ENCODE measurements at regions not wholly inside any gene's neighbourhood (a gene's known extent, or its start where the extent isn't known, plus 50 kb on each side); places are given as distances from the start of the nearest gene placed in this dataset.
"Not testable (repeated sequence)": the region's sequence is repeated elsewhere in the genome, so short reads cannot be mapped to it uniquely, and the experiment has no call there.

- H3K4me1 ChIP-seq (ENCODE audit: control insufficient read depth in 1 of 2, insufficient read depth in 2 of 2, low read depth in 1 of 2, low read length in 1 of 2); POLR2A ChIA-PET; H3F3A ChIP-seq (replicated peaks; ENCODE audit: insufficient read depth); H2AFZ ChIP-seq (ENCODE audit: low read depth); H3K9me3 ChIP-seq; H3K9ac ChIP-seq; H3K4me3 ChIP-seq (ENCODE audit: low read depth in 2 of 2, low read length in 1 of 2); H3K4me2 ChIP-seq; H3K79me2 ChIP-seq (ENCODE audit: insufficient read depth); H4K20me1 ChIP-seq (ENCODE audit: insufficient read depth); H3K27ac ChIP-seq (ENCODE audit: low read depth in 2 of 2, low read length in 1 of 2); DNase-seq; H3K27me3 ChIP-seq (ENCODE audit: insufficient read depth); H3K9me2 ChIP-seq; CTCF ChIA-PET; H3K36me3 ChIP-seq (replicated peaks in 1 of 2; ENCODE audit: control insufficient read depth in 1 of 2, insufficient read depth in 2 of 2, low read length in 1 of 2): not testable (repeated sequence)
- 7% methylated on average over 6 of the region's 6 CpGs for WGBS (ENCODE audit: low lambda C conversion rate)
These were observed 81.1 kb downstream of the ATP23 start for GRCh38 chr12:58022379-58023020.

- H3K9me3 ChIP-seq, result no peaks in the 10 kb centered on the region
- H3K36me3 ChIP-seq (replicated peaks in 1 of 2; ENCODE audit: control insufficient read depth in 1 of 2, insufficient read depth in 2 of 2, low read length in 1 of 2), result no peaks in the 10 kb centered on the region
- H4K20me1 ChIP-seq (ENCODE audit: insufficient read depth), result no peaks in the 10 kb centered on the region
- CTCF ChIA-PET, result no interaction called here
- no peak overlapping the region for H3K9ac ChIP-seq
- no peak overlapping the region for H3K4me3 ChIP-seq (ENCODE audit: low read depth in 2 of 2, low read length in 1 of 2)
- TF ChIP-seq GABPA (IDR thresholded peaks at IDR 0.05; ENCODE audit: low read depth) (no peak), RAD21 (IDR thresholded peaks at IDR 0.05; ENCODE audit: low read length) (no peak), MXI1 (IDR thresholded peaks at IDR 0.05; ENCODE audit: low read depth, low read length) (no peak), SIN3A (IDR thresholded peaks at IDR 0.05; ENCODE audit: borderline replicate concordance, low read depth, low read length) (no peak), SMC3 (IDR thresholded peaks at IDR 0.05; ENCODE audit: low read depth, low read length) (no peak), TAF1 (IDR thresholded peaks at IDR 0.05; ENCODE audit: borderline replicate concordance, low read depth, low read length) (no peak)
- H3F3A ChIP-seq (replicated peaks; ENCODE audit: insufficient read depth), result no peaks in the 10 kb centered on the region
- H3K79me2 ChIP-seq (ENCODE audit: insufficient read depth), result no peaks in the 10 kb centered on the region
- H3K9me2 ChIP-seq, result no peaks in the 10 kb centered on the region
- no peak for DNase-seq
- no peak overlapping the region for H2AFZ ChIP-seq (ENCODE audit: low read depth)
- no peak overlapping the region for H3K27ac ChIP-seq (ENCODE audit: low read depth in 2 of 2, low read length in 1 of 2)
- H3K4me2 ChIP-seq, result no peak overlapping the region
- POLR2A ChIA-PET, result no interaction called here
- no peaks in the 10 kb centered on the region for H3K27me3 ChIP-seq (ENCODE audit: insufficient read depth)
- H3K4me1 ChIP-seq (ENCODE audit: control insufficient read depth in 1 of 2, insufficient read depth in 2 of 2, low read depth in 1 of 2, low read length in 1 of 2), result no peaks in the 10 kb centered on the region
These were observed 84.1 kb downstream of the ATP23 start for GRCh38 chr12:58025431-58025830.

GRCh38 chr12:58026426-58026825 is 85.1 kb downstream of the ATP23 start:
- Histone ChIP-seq H3K4me1 (ENCODE audit: control insufficient read depth in 1 of 2, insufficient read depth in 2 of 2, low read depth in 1 of 2, low read length in 1 of 2) (no peaks in the 10 kb centered on the region), H3K9me3 (no peaks in the 10 kb centered on the region), H3K27me3 (ENCODE audit: insufficient read depth) (no peaks in the 10 kb centered on the region), H3K36me3 (replicated peaks in 1 of 2; ENCODE audit: control insufficient read depth in 1 of 2, insufficient read depth in 2 of 2, low read length in 1 of 2) (no peaks in the 10 kb centered on the region), H4K20me1 (ENCODE audit: insufficient read depth) (no peaks in the 10 kb centered on the region), H3K4me2 (no peak overlapping the region), H3K79me2 (ENCODE audit: insufficient read depth) (no peaks in the 10 kb centered on the region), H3K9me2 (no peaks in the 10 kb centered on the region), H3K27ac (ENCODE audit: low read depth in 2 of 2, low read length in 1 of 2) (no peak overlapping the region), H3F3A (replicated peaks; ENCODE audit: insufficient read depth) (no peaks in the 10 kb centered on the region), H2AFZ (ENCODE audit: low read depth) (no peak overlapping the region), H3K4me3 (ENCODE audit: low read depth in 2 of 2, low read length in 1 of 2) (no peak overlapping the region), H3K9ac (no peak overlapping the region)
- CTCF ChIA-PET, result interaction anchor here (0.6 to 1.0 kb wide), 2 partner anchors 8 to 58 kb away, joined by 3 read pairs; no protein-coding TSS in a partner anchor
- TF ChIP-seq PBX3 (IDR thresholded peaks at IDR 0.05), result no peak
- TF ChIP-seq CHD2 (IDR thresholded peaks at IDR 0.05; ENCODE audit: low read length, partially characterized antibody), result no peak
- TF ChIP-seq EP300 (IDR thresholded peaks at IDR 0.05; ENCODE audit: borderline replicate concordance in 1 of 2, low read depth in 1 of 2, low read length in 1 of 2), result no peak
- TF ChIP-seq MEF2A (IDR thresholded peaks at IDR 0.05; ENCODE audit: borderline replicate concordance, low read depth), result no peak
- TF ChIP-seq NFIC (IDR thresholded peaks at IDR 0.05; ENCODE audit: borderline replicate concordance), result no peak
- no peak for TF ChIP-seq JUND (IDR thresholded peaks at IDR 0.05)
- TF ChIP-seq FOXM1 (IDR thresholded peaks at IDR 0.05; ENCODE audit: low read depth), result no peak
- no peak for TF ChIP-seq POLR2AphosphoS5 (IDR thresholded peaks at IDR 0.05; ENCODE audit: low read depth, low read length)
- TF ChIP-seq FOSL2 (IDR thresholded peaks at IDR 0.05; ENCODE audit: borderline replicate concordance, low read depth), result no peak
- no peak for TF ChIP-seq MAX (IDR thresholded peaks at IDR 0.05; ENCODE audit: low read depth)
- no peak for TF ChIP-seq GABPA (IDR thresholded peaks at IDR 0.05; ENCODE audit: low read depth)
- no peak for DNase-seq
- POLR2A ChIA-PET, result no interaction called here
